Spleen (tissue), 11 donors: ENCODE measurements at regions not wholly inside any gene's neighbourhood (a gene's known extent, or its start where the extent isn't known, plus 50 kb on each side); places are given as distances from the start of the nearest gene placed in this dataset.
A peak's percentile ranks its signal among the peaks of the same experiment; 100 is the strongest.

ENCODE experiments used
- DNase-seq: peaks from one replicate; pipeline ENCODE4 v3.0.0-alpha.2; 2020
- H3K27ac ChIP-seq, 8 donors: fragments of 200-600 bp; sonication (generic) in 7 of 8; 1 replicate in 4 of 8; 2 replicates in 4 of 8; pipeline versions ENCODE4 v1.5.0 to v1.8.0; 2016 to 2021; ENCODE audit warnings: inconsistent platforms in 4 of 8, mild to moderate bottlenecking in 4 of 8, moderate library complexity in 1 of 8
- H3K27me3 ChIP-seq, 7 donors: fragments of 200-600 bp; sonication (generic) in 6 of 7; replicated peaks in 1 of 7; 1 replicate in 4 of 7; 2 replicates in 3 of 7; pipeline versions ENCODE4 v1.5.0 to v1.8.0; 2016 to 2021; ENCODE audit warnings: inconsistent platforms in 3 of 7, mild to moderate bottlenecking in 1 of 7
- H3K36me3 ChIP-seq, 6 donors: fragments of 200-600 bp; sonication (generic) in 5 of 6; 1 replicate in 4 of 6; 2 replicates in 2 of 6; pipeline versions ENCODE4 v1.5.0 to v1.8.0; 2016 to 2021; ENCODE audit warnings: inconsistent platforms in 2 of 6
- H3K4me1 ChIP-seq, 6 donors: fragments of 200-600 bp; sonication (generic) in 5 of 6; 1 replicate in 3 of 6; 2 replicates in 3 of 6; pipeline versions ENCODE4 v1.5.0 to v1.8.0; 2016 to 2021; ENCODE audit warnings: inconsistent platforms in 3 of 6
- H3K4me3 ChIP-seq, 8 donors: fragments of 200-600 bp; sonication (generic) in 7 of 8; 1 replicate in 4 of 8; 2 replicates in 4 of 8; pipeline versions ENCODE4 v1.5.0 to v1.8.0; 2016 to 2021; ENCODE audit warnings: inconsistent platforms in 4 of 8, mild to moderate bottlenecking in 4 of 8, moderate library complexity in 2 of 8
- H3K9me3 ChIP-seq, 8 donors: fragments of 200-600 bp; sonication (generic) in 7 of 8; 1 replicate in 4 of 8; 2 replicates in 4 of 8; pipeline versions ENCODE4 v1.5.0 to v1.8.0; 2016 to 2021; ENCODE audit warnings: inconsistent platforms in 4 of 8
- CTCF ChIP-seq, 11 experiments: fragments of 200-600 bp in 7 of 11; fragments of 450-650 bp in 4 of 11; sonication (generic) in 4 of 11; IDR thresholded peaks in 8 of 11; conservative IDR thresholded peaks in 3 of 11; 1 replicate in 7 of 11; 2 replicates in 4 of 11; pipeline versions ENCODE4 v1.4.0 to v1.8.0; 2016 to 2021; ENCODE audit warnings: antibody characterized with exemption in 11 of 11, inconsistent platforms in 4 of 11, mild to moderate bottlenecking in 1 of 11
- POLR2A ChIP-seq, 3 donors: fragments of 450-650 bp; IDR thresholded peaks; one replicate each; pipeline ENCODE4 v1.5.1; 2017; ENCODE audit warnings: antibody characterized with exemption in 3 of 3, mild to moderate bottlenecking in 1 of 3
- POLR2AphosphoS5 ChIP-seq, 3 donors: sonication (generic); formaldehyde crosslinking; IDR thresholded peaks; one replicate each; pipeline ENCODE4 v1.5.1; 2017; ENCODE audit warnings: antibody characterized with exemption in 3 of 3
- WGBS, 5 donors: extraction: QIAGEN DNeasy Blood & Tissue Kit in 3 of 5; methylation state at CpG; one replicate each; pipeline versions ENCODE4 v1.1.5 to v1.1.7; 2013 to 2018; 5-methylcytosine and 5-hydroxymethylcytosine counted together
- intact Hi-C: fragments of 100-400 bp; cut with DNase I; formaldehyde crosslinking; loops from one replicate; pipeline ENCODE4 v1.15.0; 2023; ENCODE audit warnings: low total_unique reads
- donor health status: healthy with polysubstance abuse.
- donor health status: DM: no; HTN: no; CAD: no; lungs with moderate emphysema.
- donor health status: DM: no; HTN: no; CAD: no.
- donor health status: Bipolar disorder and iron deficiency.
- donor health status: healthy.
- donor health status: DM: no; HTN: no; CAD: no.
- donor health status: DM: yes; HTN: yes; CAD: no.

DNA sequence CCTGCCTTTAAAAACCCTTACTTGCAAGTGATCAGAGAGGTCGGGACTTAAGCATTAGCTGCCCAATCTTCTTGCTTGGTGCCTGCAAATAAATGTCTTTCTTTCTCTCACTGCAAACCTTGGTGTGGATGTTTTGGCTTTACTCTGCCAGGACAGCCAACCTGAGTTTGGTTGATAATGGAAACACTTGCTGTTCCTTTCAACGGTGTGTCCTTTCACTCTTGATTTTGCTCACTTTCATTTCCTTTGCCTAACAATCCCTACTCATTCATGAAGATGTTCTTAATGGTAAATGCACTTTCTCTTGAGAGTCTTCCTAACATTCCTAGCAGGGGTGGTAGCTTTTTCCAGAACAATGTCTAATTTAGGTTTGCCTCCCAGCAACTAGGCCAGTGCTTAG is 366.2 kb downstream of the HRH4 start:
- no peak for DNase-seq
- Histone ChIP-seq H3K27ac (no peak overlapping the region), H3K9me3 (no peaks in the 10 kb centered on the region), H3K4me3 (no peak overlapping the region), H3K4me1 (peaks cover 0 to 7% (median 3%) of the 10 kb centered on the region in 6 donors), H3K36me3 (no peaks in the 10 kb centered on the region), H3K27me3 (peaks cover 0 to 8% (median 0%) of the 10 kb centered on the region in 7 donors)
- TF ChIP-seq POLR2A (IDR thresholded peaks at IDR 0.05) (no peak), CTCF (IDR thresholded peaks at IDR 0.05 in 8 of 11, conservative IDR thresholded peaks at IDR 0.05 in 3 of 11) (no peak), POLR2AphosphoS5 (IDR thresholded peaks at IDR 0.05) (no peak)
- WGBS, 5 donors = 53 to 82% (median 69%) methylated on average over 2 of the region's 2 CpGs
- intact Hi-C loops = no loop called here

DNA sequence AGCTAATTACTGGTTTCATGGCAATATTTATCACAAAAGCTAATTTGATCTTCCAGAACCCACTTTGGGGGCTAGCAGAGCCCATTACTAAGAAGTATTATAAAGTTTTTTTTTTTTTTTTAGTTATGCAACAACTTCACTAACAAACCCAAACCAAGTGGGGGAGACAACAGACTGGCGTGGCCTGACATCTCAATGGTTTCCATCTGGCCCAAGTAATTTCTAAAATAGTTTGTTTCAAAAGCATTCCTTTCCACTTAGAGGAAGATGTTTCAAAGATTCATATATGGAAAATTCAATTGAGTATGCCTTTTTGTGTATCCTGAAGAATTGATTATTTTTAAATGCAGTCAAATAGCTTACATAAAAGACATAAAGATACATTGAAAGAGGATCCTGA is 367.1 kb downstream of the HRH4 start:
- H3K4me1 ChIP-seq = peaks cover 0 to 13% (median 10%) of the 10 kb centered on the region in 6 donors
- no peak for DNase-seq
- no peak overlapping the region for H3K27ac ChIP-seq
- TF ChIP-seq POLR2A (IDR thresholded peaks at IDR 0.05) (no peak), CTCF (IDR thresholded peaks at IDR 0.05 in 8 of 11, conservative IDR thresholded peaks at IDR 0.05 in 3 of 11) (no peak), POLR2AphosphoS5 (IDR thresholded peaks at IDR 0.05) (no peak)
- 65 to 90% (median 83%) methylated on average over 1 of the region's 1 CpG for WGBS, 5 donors
- no peaks in the 10 kb centered on the region for H3K9me3 ChIP-seq
- H3K36me3 ChIP-seq = no peaks in the 10 kb centered on the region
- H3K4me3 ChIP-seq = no peak overlapping the region
- intact Hi-C loops = no loop called here
- H3K27me3 ChIP-seq = peaks cover 0 to 8% (median 0%) of the 10 kb centered on the region in 7 donors

- no peak for TF ChIP-seq POLR2AphosphoS5 (IDR thresholded peaks at IDR 0.05)
- TF ChIP-seq CTCF (IDR thresholded peaks at IDR 0.05 in 8 of 11, conservative IDR thresholded peaks at IDR 0.05 in 3 of 11) = no peak
- Histone ChIP-seq H3K27me3 (peaks cover 0 to 8% (median 0%) of the 10 kb centered on the region in 7 donors), H3K36me3 (no peaks in the 10 kb centered on the region), H3K9me3 (peaks cover 0 to 5% (median 0%) of the 10 kb centered on the region in 8 donors), H3K4me3 (no peak overlapping the region), H3K4me1 (peaks cover 0 to 14% (median 10%) of the 10 kb centered on the region in 6 donors), H3K27ac (peak overlapping the region in 4 of 8 donors; percentile 39 to 62 (median 50))
- intact Hi-C loops = no loop called here
- no peak for DNase-seq
- 65 to 82% (median 74%) methylated on average over 6 of the region's 6 CpGs for WGBS, 5 donors
These were observed 370.6 kb downstream of the HRH4 start for GRCh38 chr18:24831081-24831480.

DNA sequence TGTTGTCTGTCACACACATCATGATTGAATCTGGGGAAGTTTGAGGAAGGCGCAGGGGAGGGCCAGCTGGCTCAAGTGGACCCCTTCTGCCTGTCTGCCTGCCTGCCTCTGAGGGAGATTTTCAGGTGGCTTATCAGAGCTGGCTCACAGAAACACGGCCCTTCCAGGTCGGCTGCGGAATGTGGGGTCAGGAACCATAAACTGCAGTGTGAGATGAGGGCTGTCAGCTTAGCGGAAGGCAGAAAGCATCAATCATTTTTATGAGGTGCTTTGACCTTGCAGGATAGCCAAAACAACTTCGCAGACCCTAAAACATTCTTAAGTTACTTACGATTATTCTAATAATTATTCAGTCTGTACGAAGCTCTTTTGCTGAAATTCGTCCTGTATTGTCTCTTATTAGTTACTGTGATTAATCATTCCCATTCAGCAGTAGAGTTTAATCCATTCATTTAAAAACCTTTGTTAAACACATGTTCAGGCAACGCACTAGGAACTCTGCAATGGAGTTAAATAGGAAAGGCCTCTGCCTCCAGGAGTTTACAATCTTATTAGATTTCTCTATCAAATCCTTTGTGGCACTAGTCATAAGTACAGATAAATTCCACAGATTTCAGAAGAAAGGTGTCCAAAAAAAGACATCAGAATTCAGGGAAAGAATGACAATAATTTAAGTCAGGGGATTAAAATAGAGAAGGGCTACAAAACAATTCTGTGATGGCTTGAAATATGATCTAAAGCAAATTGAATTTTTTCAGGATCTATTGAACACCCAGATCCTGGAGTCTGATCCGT is 371.6 kb downstream of the HRH4 start:
- Histone ChIP-seq H3K27ac (peak overlapping the region in 4 of 8 donors; percentile 39 to 62 (median 50)), H3K4me1 (peaks cover 0 to 14% (median 10%) of the 10 kb centered on the region in 6 donors), H3K36me3 (no peaks in the 10 kb centered on the region), H3K27me3 (peaks cover 0 to 8% (median 0%) of the 10 kb centered on the region in 7 donors), H3K9me3 (peaks cover 0 to 5% (median 0%) of the 10 kb centered on the region in 8 donors), H3K4me3 (no peak overlapping the region)
- no peak for DNase-seq
- 19 to 33% (median 24%) methylated on average over 11 of the region's 11 CpGs for WGBS, 5 donors
- no peak for TF ChIP-seq POLR2A (IDR thresholded peaks at IDR 0.05)
- peak in 2 of 3 donors; percentile 63 to 71 for TF ChIP-seq POLR2AphosphoS5 (IDR thresholded peaks at IDR 0.05)
- intact Hi-C loops = no loop called here
